ENCODE measurements at regions not wholly inside any gene's neighbourhood (a gene's known extent, or its start where the extent isn't known, plus 50 kb on each side); places are given as distances from the start of the nearest gene placed in this dataset.

DNA sequence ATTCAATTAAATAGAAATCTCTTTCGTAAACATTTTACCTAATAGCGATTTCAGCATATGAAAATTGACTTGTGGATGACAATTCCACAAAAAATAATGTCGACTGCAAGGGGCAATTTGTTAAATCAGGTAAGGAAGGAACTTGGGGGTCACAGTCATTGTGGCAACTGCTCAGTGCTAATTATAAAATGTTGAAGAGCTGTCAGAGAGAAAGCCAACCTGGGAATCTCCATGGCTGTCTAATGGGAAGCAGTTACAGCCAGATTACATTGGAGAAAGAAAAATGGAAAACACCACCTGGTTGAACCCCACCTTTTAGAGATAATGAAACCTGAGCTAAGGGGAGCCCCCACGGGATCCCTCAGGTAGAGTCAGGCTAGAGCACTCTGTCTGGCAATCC, 373.9 kb downstream of the FOXO1 start:
- H3K27me3 Mint-ChIP-seq (ENCODE audit: insufficient read depth, low read depth): peaks cover 4% of the 10 kb centered on the region

GRCh38 chr13:40302351-40302750, 364.1 kb downstream of the FOXO1 start:
- H3K36me3 Mint-ChIP-seq: peaks cover 3% of the 10 kb centered on the region
- no peak for TF ChIP-seq EZH2phosphoT487 (IDR thresholded peaks at IDR 0.05)
- TF ChIP-seq EZH2 (IDR thresholded peaks at IDR 0.05): no peak
- TF ChIP-seq CTCF (IDR thresholded peaks at IDR 0.05): no peak
- peaks cover 2% of the 10 kb centered on the region for H3K27me3 Mint-ChIP-seq (ENCODE audit: insufficient read depth, low read depth)
- Histone ChIP-seq H3K27ac (no peak overlapping the region), H3K79me2 (ENCODE audit: low read depth) (no peaks in the 10 kb centered on the region), H3F3A (ENCODE audit: low read depth) (no peaks in the 10 kb centered on the region), H4K20me1 (ENCODE audit: low read depth) (no peaks in the 10 kb centered on the region), H3K9me3 (ENCODE audit: low read depth) (peaks cover 4% of the 10 kb centered on the region), H3K9ac (no peak overlapping the region), H2AFZ (replicated peaks) (no peak overlapping the region), H3K4me1 (no peaks in the 10 kb centered on the region), H3K36me3 (no peaks in the 10 kb centered on the region), H3K27me3 (no peaks in the 10 kb centered on the region), H3K4me2 (no peak overlapping the region), H3K4me3 (no peak overlapping the region)
- no peak overlapping the region for H3K27ac Mint-ChIP-seq
- DNase-seq (ENCODE audit: low spot score): no peak
- no peak overlapping the region for H3K4me3 Mint-ChIP-seq
- H3K9me3 Mint-ChIP-seq: peaks cover 37% of the 10 kb centered on the region
- H3K4me1 Mint-ChIP-seq: no peaks in the 10 kb centered on the region

More for the DNA sequence above, 373.9 kb downstream of the FOXO1 start:
- Histone ChIP-seq H3K79me2 (ENCODE audit: low read depth) (no peaks in the 10 kb centered on the region), H3K4me1 (no peaks in the 10 kb centered on the region), H3K27ac (no peak overlapping the region), H3K4me2 (no peak overlapping the region), H3F3A (ENCODE audit: low read depth) (no peaks in the 10 kb centered on the region), H3K9me3 (ENCODE audit: low read depth) (peaks cover 8% of the 10 kb centered on the region), H2AFZ (replicated peaks) (no peak overlapping the region), H3K9ac (no peak overlapping the region), H3K36me3 (no peaks in the 10 kb centered on the region), H3K27me3 (no peaks in the 10 kb centered on the region), H3K4me3 (no peak overlapping the region), H4K20me1 (ENCODE audit: low read depth) (no peaks in the 10 kb centered on the region)
- DNase-seq (ENCODE audit: low spot score): no peak
- Mint-ChIP-seq H3K9me3 (peaks cover 9% of the 10 kb centered on the region), H3K36me3 (no peaks in the 10 kb centered on the region), H3K4me3 (no peak overlapping the region), H3K27ac (no peak overlapping the region), H3K4me1 (no peaks in the 10 kb centered on the region)
- TF ChIP-seq EZH2phosphoT487 (IDR thresholded peaks at IDR 0.05) (no peak), EZH2 (IDR thresholded peaks at IDR 0.05) (no peak), CTCF (IDR thresholded peaks at IDR 0.05) (no peak)

GRCh38 chr13:40304391-40304790, 362.1 kb downstream of the FOXO1 start:
- H3K4me2 ChIP-seq: no peak overlapping the region
- H3K27me3 Mint-ChIP-seq (ENCODE audit: insufficient read depth, low read depth): peaks cover 6% of the 10 kb centered on the region
- peaks cover 4% of the 10 kb centered on the region for H3K9me3 ChIP-seq (ENCODE audit: low read depth)
- TF ChIP-seq CTCF (IDR thresholded peaks at IDR 0.05) (no peak), EZH2 (IDR thresholded peaks at IDR 0.05) (no peak), EZH2phosphoT487 (IDR thresholded peaks at IDR 0.05) (no peak)
- H3K79me2 ChIP-seq (ENCODE audit: low read depth): no peaks in the 10 kb centered on the region
- no peaks in the 10 kb centered on the region for H3K4me1 ChIP-seq
- H2AFZ ChIP-seq (replicated peaks): no peak overlapping the region
- H3K36me3 ChIP-seq: no peaks in the 10 kb centered on the region
- H3F3A ChIP-seq (ENCODE audit: low read depth): no peaks in the 10 kb centered on the region
- no peak overlapping the region for H3K27ac ChIP-seq
- no peak overlapping the region for H3K27ac Mint-ChIP-seq
- H3K36me3 Mint-ChIP-seq: peaks cover 6% of the 10 kb centered on the region
- no peak overlapping the region for H3K4me3 Mint-ChIP-seq
- DNase-seq (ENCODE audit: low spot score): no peak
- no peaks in the 10 kb centered on the region for H3K4me1 Mint-ChIP-seq
- H3K9ac ChIP-seq: no peak overlapping the region
- H4K20me1 ChIP-seq (ENCODE audit: low read depth): no peaks in the 10 kb centered on the region
- H3K27me3 ChIP-seq: no peaks in the 10 kb centered on the region
- H3K9me3 Mint-ChIP-seq: peaks cover 47% of the 10 kb centered on the region
- no peak overlapping the region for H3K4me3 ChIP-seq
